Breast epithelium (tissue), 3 donors: ENCODE measurements at regions not wholly inside any gene's neighbourhood (a gene's known extent, or its start where the extent isn't known, plus 50 kb on each side); places are given as distances from the start of the nearest gene placed in this dataset.
"Not testable (repeated sequence)": the region's sequence is repeated elsewhere in the genome, so short reads cannot be mapped to it uniquely, and the experiment has no call there.

Experiments used
- POLR2A ChIP-seq: fragments of 450-650 bp; IDR thresholded peaks from one replicate; pipeline ENCODE4 v1.6.1; 2016; ENCODE audit warnings: antibody characterized with exemption, mild to moderate bottlenecking, moderate library complexity
- POLR2AphosphoS5 ChIP-seq, 3 donors: sonication (generic); formaldehyde crosslinking; IDR thresholded peaks; one replicate each; pipeline ENCODE4 v1.6.1; 2017; ENCODE audit warnings: antibody characterized with exemption in 3 of 3

DNA sequence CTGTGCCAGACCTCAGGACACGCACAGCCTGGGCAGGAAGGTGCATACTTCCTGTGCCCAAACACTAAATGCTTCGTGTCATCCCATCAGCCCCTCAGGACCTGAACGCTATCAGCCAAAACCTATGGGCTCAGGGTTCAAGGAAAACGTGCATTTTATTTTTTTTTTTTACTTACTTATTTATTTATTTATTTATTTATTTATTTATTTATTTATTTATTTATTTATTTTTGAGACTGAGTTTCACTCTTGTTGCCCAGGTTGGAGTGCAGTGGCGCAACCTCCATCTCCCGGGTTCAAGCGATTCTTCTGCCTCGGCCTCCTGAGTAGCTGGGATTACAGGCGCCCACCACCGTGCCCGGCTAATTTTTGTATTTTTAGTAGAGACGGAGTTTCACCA lies 127.8 kb downstream of the RCHY1 start:
- TF ChIP-seq POLR2AphosphoS5 (IDR thresholded peaks at IDR 0.05); POLR2A: not testable (repeated sequence)
